Stimulated activated CD8-positive, alpha-beta memory T cell treated with anti-CD3 and anti-CD28 coated beads, Interleukin-12 subunit alpha, Interleukin-12 subunit beta, amount 100 ng/mL, for 1 hour (primary cell): ENCODE measurements at regions not wholly inside any gene's neighbourhood (a gene's known extent, or its start where the extent isn't known, plus 50 kb on each side); places are given as distances from the start of the nearest gene placed in this dataset.
"Not testable (repeated sequence)": the region's sequence is repeated elsewhere in the genome, so short reads cannot be mapped to it uniquely, and the experiment has no call there.

ENCODE experiments used
- DNase-seq: peaks from one replicate; pipeline ENCODE4 v3.0.0-alpha.2; 2020; ENCODE audit warnings: low read depth

GRCh38 chr6:21847711-21848480 is 254.3 kb downstream of the SOX4 start:
- DNase-seq: no peak

- no peak for DNase-seq
Observed at GRCh38 chr6:21850691-21851090, 257.1 kb downstream of the SOX4 start.

GRCh38 chr6:21855811-21856455 is 262.4 kb downstream of the SOX4 start:
- DNase-seq: no peak

- no peak for DNase-seq
Observed at GRCh38 chr6:21856456-21856825, 262.9 kb downstream of the SOX4 start.

- no peak for DNase-seq
Observed at GRCh38 chr6:21856844-21857243, 263.3 kb downstream of the SOX4 start.

- no peak for DNase-seq
Observed at GRCh38 chr6:21858076-21858475, 264.5 kb downstream of the SOX4 start.

- no peak for DNase-seq
Observed at GRCh38 chr6:21859193-21859735, 265.7 kb downstream of the SOX4 start.

GRCh38 chr6:21861942-21862341 is 268.4 kb downstream of the SOX4 start:
- DNase-seq: no peak

GRCh38 chr6:21864206-21864605 is 270.7 kb downstream of the SOX4 start:
- no peak for DNase-seq

- DNase-seq: no peak
Observed at GRCh38 chr6:21868226-21868625, 274.7 kb downstream of the SOX4 start.

GRCh38 chr6:21869085-21869771 is 275.7 kb downstream of the SOX4 start:
- DNase-seq: no peak

- no peak for DNase-seq
Observed at GRCh38 chr6:21870076-21870730, 276.7 kb downstream of the SOX4 start.

- no peak for DNase-seq
Observed at GRCh38 chr6:21871831-21872230, 278.3 kb downstream of the SOX4 start.

GRCh38 chr6:21872749-21873148 is 279.2 kb downstream of the SOX4 start:
- DNase-seq: no peak

GRCh38 chr6:21873562-21873961 is 280.0 kb downstream of the SOX4 start:
- DNase-seq: no peak

GRCh38 chr6:21874372-21874771 is 280.8 kb downstream of the SOX4 start:
- DNase-seq: no peak

GRCh38 chr6:21877037-21877436 is 283.5 kb downstream of the SOX4 start:
- not testable (repeated sequence) for DNase-seq

GRCh38 chr6:21880249-21880648 is 286.7 kb downstream of the SOX4 start:
- not testable (repeated sequence) for DNase-seq

- no peak for DNase-seq
Observed at GRCh38 chr6:21881969-21882465, 288.5 kb downstream of the SOX4 start.

- no peak for DNase-seq
Observed at GRCh38 chr6:21883595-21884328, 290.2 kb downstream of the SOX4 start.

- no peak for DNase-seq
Observed at GRCh38 chr6:21885111-21885510, 291.6 kb downstream of the SOX4 start.
